GM12878 (cell line): ENCODE measurements at regions not wholly inside any gene's neighbourhood (a gene's known extent, or its start where the extent isn't known, plus 50 kb on each side); places are given as distances from the start of the nearest gene placed in this dataset.

Experiments used
- ATAC-seq: fragments of 200-7000 bp; cut with Tn5 transposase; 3 replicates; pipeline ENCODE4 v1.9.1; 2020; ENCODE audit warnings: mild to moderate bottlenecking, moderate library complexity
- BruUV-seq: library from RNA; stranded (reverse); fragments of 400-500 nt; replicated peaks from 2 replicates; lab custom pipeline; 2021; lab: Mats Ljungman, UMichigan
- CTCF ChIA-PET: fragments of 300-600 bp; sonication (Branson Sonifier 250); formaldehyde crosslinking; extraction: SDS; loops from one replicate; lab custom pipeline; 2021; ENCODE audit warnings: inconsistent platforms; lab: Yijun Ruan, JAX
- POLR2A ChIA-PET: fragments of 350-600 bp; formaldehyde crosslinking; extraction: SDS; loops from one replicate; lab custom pipeline; 2021; ENCODE audit warnings: inconsistent platforms; lab: Charles Lee
- RAD21 ChIA-PET: fragments of 300-600 bp; sonication (Branson Sonifier 250); formaldehyde crosslinking; loops from one replicate; lab custom pipeline; 2023; ENCODE audit warnings: antibody characterized with exemption; ENCODE audit not compliant: unreplicated experiment; lab: Charles Lee
- SMC1A ChIA-PET: fragments of 300-600 bp; sonication (Branson Sonifier 250); formaldehyde crosslinking; loops from one replicate; lab custom pipeline; 2023; ENCODE audit not compliant: unreplicated experiment, uncharacterized antibody; lab: Charles Lee
- DNase-seq: peaks from one replicate; pipeline ENCODE4 v3.0.0-alpha.2; 2011; ENCODE audit warnings: low read depth, low spot score
- FAIRE-seq: peaks from 3 replicates; lab custom pipeline; 2011; peaks lifted over from hg19 to GRCh38; lab: Jason Lieb, UNC
- H2AFZ ChIP-seq: 2 replicates; pipeline ENCODE4 v1.6.0; 2011; ENCODE audit warnings: low read depth, low read length, control low read depth; ENCODE audit not compliant: control insufficient read depth
- H3K27ac ChIP-seq: 2 replicates; pipeline ENCODE4 v1.5.1; 2011; ENCODE audit warnings: control low read depth; ENCODE audit not compliant: control insufficient read depth, insufficient read depth
- H3K27me3 ChIP-seq, 2 experiments: replicated peaks in 1 of 2; 2 replicates each; pipeline versions ENCODE4 v1.6.0 to v1.6.1; 2011; ENCODE audit warnings: low read length in 1 of 2; ENCODE audit not compliant: control insufficient read depth in 2 of 2, insufficient read depth in 2 of 2
- H3K36me3 ChIP-seq, 2 experiments: 2 replicates each; pipeline ENCODE4 v1.5.1; 2011; ENCODE audit warnings: low read length in 1 of 2; ENCODE audit not compliant: control insufficient read depth in 2 of 2, insufficient read depth in 2 of 2
- H3K4me1 ChIP-seq: 2 replicates; pipeline ENCODE4 v1.6.1; 2011; ENCODE audit warnings: mild to moderate bottlenecking, low read length, moderate library complexity, mixed read lengths; ENCODE audit not compliant: control insufficient read depth, insufficient read depth
- H3K4me2 ChIP-seq: 2 replicates; pipeline ENCODE4 v1.6.0; 2011; ENCODE audit warnings: control low read depth; ENCODE audit not compliant: control insufficient read depth, insufficient read depth
- H3K4me3 ChIP-seq: fragments of 200-600 bp; sonication (generic); 2 replicates; pipeline ENCODE4 v1.5.1; 2016
- H3K79me2 ChIP-seq: 2 replicates; pipeline ENCODE4 v1.6.0; 2011; ENCODE audit warnings: low read length; ENCODE audit not compliant: control insufficient read depth, insufficient read depth
- H3K9ac ChIP-seq: 2 replicates; pipeline ENCODE4 v1.8.0; 2011; ENCODE audit warnings: low read length, control low read depth, mixed read lengths; ENCODE audit not compliant: control insufficient read depth, insufficient read depth
- H3K9me3 ChIP-seq: replicated peaks from 3 replicates; pipeline ENCODE4 v1.5.1; 2011; ENCODE audit warnings: mild to moderate bottlenecking, low read length; ENCODE audit not compliant: control insufficient read depth, insufficient read depth
- H4K20me1 ChIP-seq: 2 replicates; pipeline ENCODE4 v1.6.0; 2011; ENCODE audit not compliant: control insufficient read depth, insufficient read depth
- ATF3 ChIP-seq: IDR thresholded peaks from 2 replicates; pipeline ENCODE4 v1.6.1; 2011; ENCODE audit warnings: low read depth, mild to moderate bottlenecking, low read length, moderate library complexity, borderline replicate concordance; ENCODE audit errors: extremely low read depth
- BHLHE40 ChIP-seq, 2 experiments: fragments of 450-650 bp in 1 of 2; IDR thresholded peaks; 2 replicates each; pipeline ENCODE4 v1.6.1; 2011 to 2017; ENCODE audit warnings: low read depth in 2 of 2, borderline replicate concordance in 1 of 2, improper control_type of control experiment in 1 of 2, low read length in 1 of 2, mild to moderate bottlenecking in 1 of 2
- CHD1 ChIP-seq: IDR thresholded peaks from 2 replicates; pipeline ENCODE4 v1.6.1; 2012; ENCODE audit warnings: low read depth, low read length, improper control_type of control experiment
- CREB1 ChIP-seq: IDR thresholded peaks from 2 replicates; pipeline ENCODE4 v1.6.1; 2012; ENCODE audit warnings: low read depth, mild to moderate bottlenecking, inconsistent platforms
- EGR1 ChIP-seq, 2 experiments: IDR thresholded peaks; 1 replicate in 1 of 2; 2 replicates in 1 of 2; pipeline ENCODE4 v1.6.1; 2011 to 2012; ENCODE audit warnings: low read depth in 2 of 2, low read length in 2 of 2, borderline replicate concordance in 1 of 2, mild to moderate bottlenecking in 1 of 2, moderate library complexity in 1 of 2
- EP300 ChIP-seq, 2 experiments: fragments of 150-350 bp in 1 of 2; IDR thresholded peaks; 2 replicates each; pipeline ENCODE4 v1.6.1; 2011 to 2012; ENCODE audit warnings: low read depth in 2 of 2, low read length in 2 of 2, borderline replicate concordance in 1 of 2, improper control_type of control experiment in 1 of 2, inconsistent platforms in 1 of 2; ENCODE audit not compliant: control insufficient read depth in 1 of 2
- FOXK2 ChIP-seq: fragments of 450-650 bp; IDR thresholded peaks from 2 replicates; pipeline ENCODE4 v1.6.1; 2017; ENCODE audit warnings: mild to moderate bottlenecking, moderate library complexity
- GATAD2B ChIP-seq: fragments of 450-650 bp; conservative IDR thresholded peaks from 2 replicates; pipeline ENCODE4 v1.6.1; 2017; ENCODE audit warnings: low read depth, mild to moderate bottlenecking, moderate library complexity
- JUND ChIP-seq: IDR thresholded peaks from 2 replicates; pipeline ENCODE4 v1.6.1; 2012; ENCODE audit warnings: low read depth, mild to moderate bottlenecking, low read length, improper control_type of control experiment, moderate library complexity
- KDM1A ChIP-seq: fragments of 200-600 bp; sonication (generic); IDR thresholded peaks from 2 replicates; pipeline ENCODE4 v1.6.1; 2016; ENCODE audit warnings: borderline replicate concordance
- NFYA ChIP-seq: IDR thresholded peaks from 2 replicates; pipeline ENCODE4 v1.6.1; 2011; ENCODE audit warnings: low read depth, mild to moderate bottlenecking, low read length, improper control_type of control experiment, borderline replicate concordance
- RB1 ChIP-seq: fragments of 450-650 bp; formaldehyde crosslinking; IDR thresholded peaks from 2 replicates; pipeline ENCODE4 v1.6.1; 2017; ENCODE audit warnings: mild to moderate bottlenecking, borderline replicate concordance
- RBBP5 ChIP-seq: fragments of 200-600 bp; sonication (generic); conservative IDR thresholded peaks from 2 replicates; pipeline ENCODE4 v1.6.1; 2016
- RCOR1 ChIP-seq: conservative IDR thresholded peaks from 2 replicates; pipeline ENCODE4 v1.6.1; 2012; ENCODE audit warnings: low read depth, low read length, improper control_type of control experiment
- TAF1 ChIP-seq: IDR thresholded peaks from 2 replicates; pipeline ENCODE4 v1.6.1; 2011; ENCODE audit warnings: mild to moderate bottlenecking, low read depth, low read length, borderline replicate concordance
- TARDBP ChIP-seq: IDR thresholded peaks from 2 replicates; pipeline ENCODE4 v1.6.1; 2016; ENCODE audit warnings: borderline replicate concordance
- YY1 ChIP-seq: IDR thresholded peaks from 2 replicates; pipeline ENCODE4 v1.6.1; 2011; ENCODE audit warnings: low read depth, mild to moderate bottlenecking, low read length
- ZBTB33 ChIP-seq: fragments of 450-650 bp; IDR thresholded peaks from 2 replicates; pipeline ENCODE4 v1.6.1; 2017; ENCODE audit warnings: mild to moderate bottlenecking
- WGBS: methylation state at CpG from one replicate; pipeline ENCODE4 v1.1.6; 2016; ENCODE audit warnings: low lambda C conversion rate; ENCODE audit not compliant: insufficient replicate concordance, insufficient coverage; ENCODE audit errors: missing lambda C conversion rate; 5-methylcytosine and 5-hydroxymethylcytosine counted together
- in situ Hi-C: fragments of 300-500 bp; cut with MboI; formaldehyde crosslinking; loops from 9 replicates; pipeline ENCODE4 v1.14.3; 2018; ENCODE audit warnings: mixed read lengths
- intact Hi-C: fragments of 100-400 bp; cut with micrococcal nuclease; formaldehyde crosslinking; loops from one replicate; pipeline ENCODE4 v1.14.2; 2022; ENCODE audit not compliant: unreplicated experiment

GRCh38 chr2:6127718-6128117 is 435.5 kb downstream of the SOX11 start:
- POLR2A ChIA-PET: no interaction called here
- Histone ChIP-seq H3K79me2 (no peaks in the 10 kb centered on the region), H3K36me3 (no peaks in the 10 kb centered on the region), H3K4me1 (no peaks in the 10 kb centered on the region), H3K4me2 (no peak overlapping the region), H3K9ac (no peak overlapping the region), H3K27ac (no peak overlapping the region), H3K4me3 (no peak overlapping the region)
- RAD21 ChIA-PET: no interaction called here
- ATAC-seq: no peak
- SMC1A ChIA-PET: no interaction called here
- DNase-seq: no peak
- in situ Hi-C loops (no loop called here), intact Hi-C loops (no loop called here)
- WGBS: 67% methylated on average over 5 of the region's 5 CpGs
- CTCF ChIA-PET: no interaction called here
- TF ChIP-seq CHD1 (no peak), BHLHE40 (IDR thresholded peaks at IDR 0.05; ENCODE audit: borderline replicate concordance in 1 of 2, low read depth in 2 of 2, low read length in 1 of 2) (no peak), JUND (no peak), GATAD2B (no peak)
- TF ChIP-seq, all 136 proteins: peak for 0
- no peak for FAIRE-seq
- Histone ChIP-seq H3K27me3 (no peaks in the 10 kb centered on the region), H2AFZ (no peak overlapping the region), H3K9me3 (no peaks in the 10 kb centered on the region), H4K20me1 (no peaks in the 10 kb centered on the region)
- no TSS peak for BruUV-seq

GRCh38 chr2:6139142-6139541 is 447.0 kb downstream of the SOX11 start:
- H3K9ac ChIP-seq: no peak overlapping the region
- no peak overlapping the region for H3K4me2 ChIP-seq
- no peaks in the 10 kb centered on the region for H3K36me3 ChIP-seq
- H3K4me1 ChIP-seq: no peaks in the 10 kb centered on the region
- no peaks in the 10 kb centered on the region for H4K20me1 ChIP-seq
- H3K79me2 ChIP-seq: no peaks in the 10 kb centered on the region
- ChIA-PET POLR2A (no interaction called here), SMC1A (no interaction called here), CTCF (no interaction called here), RAD21 (no interaction called here)
- no peak for ATAC-seq
- no peaks in the 10 kb centered on the region for H3K27me3 ChIP-seq
- H3K9me3 ChIP-seq: peaks cover 2% of the 10 kb centered on the region; the same call in 1 of the 3 replicates
- H2AFZ ChIP-seq: no peak overlapping the region
- DNase-seq: no peak
- H3K4me3 ChIP-seq: no peak overlapping the region
- no peak for FAIRE-seq
- no TSS peak for BruUV-seq
- intact Hi-C loops: no loop called here
- in situ Hi-C loops: no loop called here
- 31% methylated on average over 3 of the region's 3 CpGs for WGBS
- no peak overlapping the region for H3K27ac ChIP-seq
- TF ChIP-seq KDM1A (no peak), FOXK2 (no peak), TARDBP (no peak), CREB1 (no peak), ZBTB33 (no peak), TAF1 (no peak), RBBP5 (no peak), RB1 (no peak), YY1 (no peak), ATF3 (no peak), NFYA (no peak), EP300 (IDR thresholded peaks at IDR 0.05; ENCODE audit: borderline replicate concordance in 1 of 2, control insufficient read depth in 1 of 2, low read depth in 2 of 2, low read length in 2 of 2) (no peak), RCOR1 (no peak), EGR1 (IDR thresholded peaks at IDR 0.05; ENCODE audit: borderline replicate concordance in 1 of 2, low read depth in 2 of 2, low read length in 2 of 2) (no peak)
